AG08396 (cell line): ENCODE measurements at regions not wholly inside any gene's neighbourhood (a gene's known extent, or its start where the extent isn't known, plus 50 kb on each side); places are given as distances from the start of the nearest gene placed in this dataset.
"Not testable (repeated sequence)": the region's sequence is repeated elsewhere in the genome, so short reads cannot be mapped to it uniquely, and the experiment has no call there.

Experiments used
- DNase-seq: peaks from one replicate; pipeline ENCODE4 v3.0.0; 2012; ENCODE audit warnings: low spot score, mixed read lengths

- DNase-seq = no peak
These were observed 1307.2 kb downstream of the EFNA5 start for GRCh38 chr5:106363578-106363977.

- DNase-seq = no peak
These were observed 1308.8 kb downstream of the EFNA5 start for GRCh38 chr5:106361905-106362304.

- peak; percentile 9 for DNase-seq
These were observed 1339.3 kb downstream of the EFNA5 start for GRCh38 chr5:106331415-106331814.

DNA sequence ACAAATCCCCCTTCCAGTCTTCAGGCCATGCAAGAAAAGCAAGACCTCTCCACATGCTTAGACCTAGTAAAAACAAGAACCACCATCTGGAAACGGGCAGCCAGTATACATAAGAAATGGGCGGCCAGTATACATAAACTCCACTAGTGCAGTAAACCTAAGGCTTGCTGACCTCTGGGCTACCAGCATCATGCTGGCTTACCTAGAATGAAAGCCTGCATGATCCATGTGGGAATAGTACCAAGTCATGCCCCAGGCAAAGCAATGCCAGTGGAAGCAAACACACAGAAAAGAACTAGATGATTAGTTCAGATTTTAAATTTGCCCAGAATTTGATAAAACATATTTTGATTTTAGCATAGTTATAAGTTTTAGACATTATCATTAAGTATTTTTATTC, 1346.4 kb downstream of the EFNA5 start:
- DNase-seq = no peak

- DNase-seq = no peak
These were observed 1349.5 kb downstream of the EFNA5 start for GRCh38 chr5:106321242-106321641.

DNA sequence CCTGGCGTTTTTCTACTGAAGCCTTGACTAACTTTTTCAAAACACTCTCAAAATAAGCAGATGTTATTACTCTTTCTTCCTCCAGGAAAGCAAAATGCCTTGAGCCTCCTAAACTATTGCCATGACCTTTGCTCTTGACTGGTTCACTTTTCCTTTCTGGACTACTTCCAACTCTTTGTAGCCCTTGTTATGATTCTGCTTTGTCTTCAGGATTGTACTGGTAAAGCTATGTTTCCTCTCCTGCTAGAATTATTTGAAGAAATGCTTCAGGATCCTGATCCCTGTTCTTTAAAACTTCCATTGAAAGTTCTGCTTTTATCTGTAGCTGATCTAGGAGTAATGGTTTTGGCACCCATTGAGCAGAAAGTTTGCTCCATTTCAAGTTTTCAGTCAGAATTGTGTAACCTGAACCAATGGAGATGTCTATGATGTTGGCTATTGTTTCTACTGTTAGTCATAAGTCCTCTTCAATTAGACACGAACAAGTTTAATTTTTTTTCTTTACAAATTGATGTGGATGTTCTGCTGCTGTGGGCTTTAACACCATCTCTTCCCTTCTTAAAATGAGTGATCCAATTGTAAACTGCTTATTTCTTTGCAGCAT, 1356.4 kb downstream of the EFNA5 start:
- DNase-seq = no peak

- no peak for DNase-seq
These were observed 1358.4 kb downstream of the EFNA5 start for GRCh38 chr5:106312360-106312759.

GRCh38 chr5:106311230-106311915, 1359.4 kb downstream of the EFNA5 start:
- no peak for DNase-seq

DNA sequence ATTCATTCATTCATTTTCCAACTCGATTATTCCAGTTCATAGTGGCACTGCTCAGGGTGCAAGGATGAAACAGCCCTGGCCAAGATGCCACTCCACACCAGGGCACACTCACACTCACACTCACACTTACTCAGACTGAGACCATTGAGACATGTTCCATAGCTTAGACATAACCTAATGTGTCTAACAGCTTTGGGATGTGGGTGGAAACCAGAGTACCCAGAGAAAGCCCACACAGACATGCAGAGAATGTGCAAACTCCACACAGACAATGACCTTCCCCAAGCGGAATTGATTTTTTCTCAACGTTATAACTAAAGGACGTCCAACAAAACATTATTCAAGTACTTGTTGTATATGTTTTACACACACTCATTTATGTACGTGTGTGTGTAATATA, 1363.5 kb downstream of the EFNA5 start:
- DNase-seq = no peak

- DNase-seq = no peak
These were observed 1364.3 kb downstream of the EFNA5 start for GRCh38 chr5:106306313-106307028.

DNA sequence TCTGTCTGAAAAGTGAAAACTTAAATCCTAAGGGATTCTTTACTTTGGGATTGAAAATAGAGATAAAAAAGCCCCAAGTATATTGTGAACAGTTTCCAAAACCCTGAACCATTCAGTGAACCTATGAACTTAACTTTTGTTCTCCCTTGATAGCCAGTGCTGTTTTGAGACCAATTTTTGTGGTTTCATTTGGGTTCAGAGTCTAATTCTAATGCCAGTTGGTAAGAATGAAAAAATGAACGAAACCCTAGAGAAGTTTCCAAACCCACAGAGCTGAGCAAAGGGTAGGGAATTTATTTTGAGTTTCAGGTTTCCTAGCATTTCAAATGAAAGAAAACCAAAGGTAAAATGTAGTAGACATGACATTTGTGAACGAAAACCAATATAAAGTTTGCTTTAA, 1366.8 kb downstream of the EFNA5 start:
- DNase-seq = no peak

GRCh38 chr5:106292654-106293053, 1378.1 kb downstream of the EFNA5 start:
- peak; percentile 5 for DNase-seq

DNA sequence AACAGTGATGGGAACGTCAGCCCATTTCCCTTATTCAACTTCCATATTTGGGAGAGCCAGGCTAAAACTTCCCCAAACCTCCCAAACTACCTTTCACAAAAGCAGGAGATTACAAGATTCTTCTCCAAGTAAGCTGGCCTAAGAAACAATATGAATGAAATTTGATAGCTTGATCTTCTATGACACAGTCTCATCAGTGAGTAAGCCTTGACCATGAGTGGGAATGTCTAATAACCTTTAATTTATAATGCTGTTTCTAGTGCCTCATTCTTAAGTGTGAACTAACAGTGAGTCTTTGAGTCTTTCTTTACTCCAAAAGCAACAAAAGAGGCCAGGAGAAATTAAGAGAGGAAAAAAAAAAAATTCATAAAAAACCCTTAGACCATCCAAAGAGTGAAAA, 1379.9 kb downstream of the EFNA5 start:
- DNase-seq = no peak

DNA sequence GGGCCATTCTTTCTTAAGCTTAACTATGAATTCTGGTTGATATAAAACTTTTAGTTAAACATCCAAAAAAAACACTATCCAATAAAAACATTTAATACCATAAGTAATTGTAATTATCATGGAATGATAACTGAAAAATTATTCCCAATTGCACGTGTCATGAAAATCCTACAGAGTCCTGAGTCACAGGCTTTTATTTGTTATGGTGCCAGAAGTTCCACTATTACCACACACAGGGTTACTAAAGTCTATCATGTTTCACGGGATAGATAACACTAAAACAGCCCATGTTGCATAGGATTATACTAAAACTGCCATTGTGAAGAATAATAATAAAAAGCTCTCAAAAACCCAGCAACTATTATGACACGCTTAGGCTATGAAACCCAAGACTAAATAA, 1381.8 kb downstream of the EFNA5 start:
- no peak for DNase-seq

GRCh38 chr5:106277540-106278096, 1393.1 kb downstream of the EFNA5 start:
- no peak for DNase-seq

DNA sequence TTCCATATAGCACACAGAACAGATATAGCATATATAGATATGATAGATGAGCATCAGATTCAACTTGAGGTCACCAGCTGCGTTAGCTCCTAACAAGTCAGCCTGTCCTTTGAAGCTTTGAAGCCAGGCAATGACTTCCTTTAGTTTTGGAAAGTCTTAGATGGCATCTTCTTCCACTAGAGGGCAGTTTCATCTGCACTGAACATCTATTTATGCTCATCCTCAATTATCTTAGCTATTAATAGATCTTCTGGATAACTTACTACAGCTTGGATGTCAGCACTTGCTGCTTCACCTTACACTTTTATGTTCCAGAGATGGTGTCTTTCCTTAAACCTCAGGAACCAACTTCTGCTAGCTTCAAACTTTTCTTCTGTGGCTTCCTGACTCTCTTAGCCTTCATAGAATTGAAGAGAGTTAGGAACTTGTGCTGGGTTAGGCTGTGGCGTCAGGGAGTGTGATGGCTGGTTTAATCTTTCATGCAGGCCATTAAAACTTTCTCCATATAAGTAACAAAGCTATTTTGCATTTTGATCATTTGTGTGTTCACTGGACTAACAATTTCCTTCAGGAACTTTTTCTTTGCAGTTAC, 1401.4 kb downstream of the EFNA5 start:
- no peak for DNase-seq

DNA sequence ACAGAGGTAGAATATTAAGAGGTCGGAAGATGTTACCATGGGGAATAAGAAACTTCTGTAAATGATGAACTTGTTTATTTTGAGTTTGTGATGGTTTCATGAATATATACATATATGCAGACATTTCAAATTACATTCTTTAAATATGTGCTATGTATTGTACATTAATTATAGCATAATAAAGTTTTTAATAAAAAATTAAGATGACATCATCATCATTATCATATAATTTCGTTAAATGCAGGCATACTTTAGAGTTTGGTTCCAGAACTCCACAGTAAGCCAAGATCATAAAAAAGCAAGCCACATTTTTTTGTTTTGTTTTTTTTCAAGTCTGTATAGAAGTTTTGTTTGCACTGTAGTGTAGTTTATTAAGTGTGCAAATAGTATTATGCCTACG, 1403.5 kb downstream of the EFNA5 start:
- DNase-seq = no peak

GRCh38 chr5:106262395-106262794, 1408.3 kb downstream of the EFNA5 start:
- no peak for DNase-seq

- DNase-seq = not testable (repeated sequence)
These were observed 1411.2 kb downstream of the EFNA5 start for GRCh38 chr5:106259431-106260090.

GRCh38 chr5:106258591-106259125, 1412.1 kb downstream of the EFNA5 start:
- DNase-seq = no peak

DNA sequence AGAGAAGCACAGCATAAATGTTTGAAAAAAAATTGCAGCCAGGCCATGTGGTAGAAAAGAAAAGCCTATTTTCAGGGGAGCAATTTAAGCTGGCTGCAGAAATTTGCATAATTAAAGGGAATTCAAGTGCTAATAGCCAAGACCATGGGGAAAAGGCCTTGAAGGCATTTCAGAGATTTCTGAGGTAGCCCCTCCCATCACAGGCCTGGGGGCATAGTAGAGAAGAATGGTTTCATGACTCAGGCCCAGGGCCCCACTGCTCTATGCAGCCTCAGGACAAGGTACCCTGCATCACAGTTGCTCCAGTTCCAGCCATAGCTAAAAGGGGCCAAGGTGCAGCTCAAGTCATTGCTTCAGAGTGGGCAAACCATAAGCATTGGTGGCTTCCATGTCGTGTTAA, 1416.0 kb downstream of the EFNA5 start:
- DNase-seq = no peak
